DOHH2 (cell line): ENCODE measurements at regions not wholly inside any gene's neighbourhood (a gene's known extent, or its start where the extent isn't known, plus 50 kb on each side); places are given as distances from the start of the nearest gene placed in this dataset.
"Not testable (repeated sequence)": the region's sequence is repeated elsewhere in the genome, so short reads cannot be mapped to it uniquely, and the experiment has no call there.

Source experiments
- CTCF ChIP-seq: fragments of 200-600 bp; sonication (generic); IDR thresholded peaks from one replicate; pipeline ENCODE4 v1.5.1; 2014; ENCODE audit warnings: antibody characterized with exemption, mild to moderate bottlenecking, low read depth, low read length; ENCODE audit not compliant: poor library complexity, severe bottlenecking
- EZH2phosphoT487 ChIP-seq: fragments of 200-600 bp; sonication (generic); IDR thresholded peaks from 2 replicates; pipeline ENCODE4 v1.6.1; 2017; ENCODE audit warnings: borderline replicate concordance, mild to moderate bottlenecking, antibody characterized with exemption, low read length, moderate library complexity, mixed read lengths

- TF ChIP-seq CTCF, EZH2phosphoT487: not testable (repeated sequence)
These were observed 363.6 kb upstream of the CCNH start for GRCh38 chr5:87776302-87776701.
